GM21723 (cell line): ENCODE measurements at regions not wholly inside any gene's neighbourhood (a gene's known extent, or its start where the extent isn't known, plus 50 kb on each side); places are given as distances from the start of the nearest gene placed in this dataset.

ENCODE experiments used
- ATAC-seq: cut with Tn5 transposase; IDR thresholded peaks from one replicate; pipeline ENCODE4 v1.9.1; 2021; ENCODE audit warnings: mild to moderate bottlenecking, moderate library complexity; ENCODE audit not compliant: unreplicated experiment

- ATAC-seq: peak; percentile 85
Measured at GRCh38 chr4:176002007-176002613, 63.5 kb upstream of the WDR17 start.

DNA sequence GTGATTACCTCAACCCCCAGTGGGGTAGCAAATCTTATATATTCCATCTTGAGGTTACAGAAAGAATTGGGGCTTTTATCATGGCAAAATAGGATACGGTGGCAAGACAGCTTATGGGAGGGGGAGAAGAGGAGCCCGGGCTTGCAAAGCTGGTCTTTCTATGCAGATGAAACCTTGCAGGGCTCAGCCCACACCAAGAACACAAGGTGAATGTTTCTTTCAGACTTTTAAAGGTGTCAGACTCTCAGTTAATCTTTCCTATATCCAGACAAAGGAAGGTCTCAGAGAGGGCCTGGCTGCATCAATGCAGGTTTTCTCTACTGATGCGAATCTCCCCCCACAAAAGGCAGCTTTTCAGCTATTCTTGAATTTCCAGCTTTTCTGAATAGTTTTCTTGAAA is 59.9 kb upstream of the WDR17 start:
- ATAC-seq: no peak

DNA sequence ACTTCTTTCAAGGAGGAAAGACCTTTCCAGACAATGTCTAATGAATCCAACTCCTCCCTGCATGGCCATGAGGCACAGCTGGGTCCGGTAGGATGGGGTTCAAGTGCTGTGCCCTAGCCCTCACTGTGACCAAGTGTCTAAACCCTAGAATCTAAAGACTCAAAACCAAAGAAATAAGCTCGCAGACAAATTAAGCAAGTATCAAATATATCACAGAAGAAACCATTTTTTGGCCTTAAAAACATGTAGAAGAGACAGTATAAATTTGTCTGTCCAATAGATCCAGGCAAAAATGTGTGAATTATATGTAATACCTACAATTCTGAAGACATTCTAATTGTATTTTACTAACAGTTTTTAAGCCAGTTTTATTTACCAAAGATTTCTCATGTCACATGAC is 56.4 kb upstream of the WDR17 start:
- no peak for ATAC-seq

- ATAC-seq: peak; percentile 28
Measured at GRCh38 chr4:176011529-176011928, 54.1 kb upstream of the WDR17 start.

- ATAC-seq: peak; percentile 91
Measured at GRCh38 chr4:176013476-176014247, 52.0 kb upstream of the WDR17 start.

DNA sequence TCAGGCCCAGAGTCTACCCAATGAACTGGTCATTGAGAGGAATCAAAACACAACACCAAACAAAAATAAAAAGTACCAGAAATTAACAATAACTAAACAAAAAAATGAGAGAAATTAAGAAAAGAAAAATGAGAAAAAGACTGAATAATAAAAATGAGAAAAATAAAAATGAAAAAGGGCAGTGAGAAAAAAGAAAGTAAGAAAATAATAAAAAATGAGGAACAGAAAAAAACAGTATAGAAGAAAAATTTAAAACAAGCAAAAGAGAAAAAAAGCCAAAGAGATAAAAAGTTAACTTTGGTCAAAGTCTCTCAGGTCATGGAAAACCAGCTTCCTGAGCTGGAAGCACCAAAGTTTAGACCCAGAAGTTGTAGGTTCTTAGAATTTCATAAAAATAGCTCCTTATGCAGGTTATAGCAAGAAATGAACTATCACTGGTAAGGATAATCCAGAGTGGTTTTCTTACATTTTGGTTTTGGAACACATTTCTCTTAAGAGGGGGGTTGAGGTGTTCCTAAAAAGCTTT is 51.0 kb upstream of the WDR17 start:
- no peak for ATAC-seq
